Skeletal muscle satellite cell (primary cell): ENCODE measurements at regions not wholly inside any gene's neighbourhood (a gene's known extent, or its start where the extent isn't known, plus 50 kb on each side); places are given as distances from the start of the nearest gene placed in this dataset.

Experiments
- H3K27me3 ChIP-seq: 2 replicates; pipeline ENCODE4 v1.7.0; 2013; ENCODE audit warnings: low read length; ENCODE audit not compliant: control insufficient read depth, insufficient read depth
- H3K36me3 ChIP-seq: 2 replicates; pipeline ENCODE4 v1.7.0; 2013; ENCODE audit warnings: mild to moderate bottlenecking, control low read depth, low read length; ENCODE audit not compliant: insufficient read depth
- H3K4me1 ChIP-seq: 2 replicates; pipeline ENCODE4 v1.7.0; 2013; ENCODE audit warnings: low read length; ENCODE audit not compliant: control insufficient read depth, insufficient read depth
- H3K4me2 ChIP-seq: 2 replicates; pipeline ENCODE4 v1.7.0; 2013; ENCODE audit warnings: mild to moderate bottlenecking, low read length
- H3K4me3 ChIP-seq: 2 replicates; pipeline ENCODE4 v1.7.0; 2013; ENCODE audit warnings: low read length
- H3K9ac ChIP-seq: 2 replicates; pipeline ENCODE4 v1.7.0; 2013; ENCODE audit warnings: mild to moderate bottlenecking, low read depth, low read length, moderate library complexity
- H3K9me3 ChIP-seq: replicated peaks from 2 replicates; pipeline ENCODE4 v1.7.0; 2013; ENCODE audit warnings: mild to moderate bottlenecking, control low read depth, low read length

DNA sequence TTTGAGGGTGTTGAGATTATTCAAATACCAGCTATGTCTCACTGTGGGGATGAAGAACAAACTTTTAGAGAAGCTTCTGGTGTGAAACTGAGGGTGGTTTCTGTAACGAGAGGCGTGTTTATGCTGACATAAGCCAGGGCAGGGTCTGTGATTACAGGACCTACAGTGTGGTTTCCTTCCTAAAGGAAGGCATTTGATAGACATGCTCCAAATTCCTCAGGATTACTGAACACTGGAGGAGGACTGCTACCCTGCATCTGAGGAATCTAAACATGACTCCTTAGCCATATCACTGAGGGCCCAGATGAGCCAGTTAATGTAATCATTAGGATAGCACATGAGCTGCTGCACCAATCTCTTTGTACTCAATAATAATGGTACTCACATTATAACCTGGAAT is 328.4 kb upstream of the UMPS start:
- H3K4me1 ChIP-seq: peaks cover 2% of the 10 kb centered on the region
- no peaks in the 10 kb centered on the region for H3K36me3 ChIP-seq
- H3K27me3 ChIP-seq: no peaks in the 10 kb centered on the region
- H3K9ac ChIP-seq: no peak overlapping the region
- no peaks in the 10 kb centered on the region for H3K9me3 ChIP-seq
- H3K4me3 ChIP-seq: no peak overlapping the region
- H3K4me2 ChIP-seq: no peak overlapping the region

- no peaks in the 10 kb centered on the region for H3K27me3 ChIP-seq
These were observed 327.5 kb upstream of the UMPS start for GRCh38 chr3:124402791-124403190.

GRCh38 chr3:124404621-124405020 is 325.6 kb upstream of the UMPS start:
- H3K4me2 ChIP-seq: no peak overlapping the region
- no peak overlapping the region for H3K4me3 ChIP-seq
- no peaks in the 10 kb centered on the region for H3K27me3 ChIP-seq
- H3K9me3 ChIP-seq: no peaks in the 10 kb centered on the region
- peaks cover 13% of the 10 kb centered on the region for H3K4me1 ChIP-seq
- H3K36me3 ChIP-seq: no peaks in the 10 kb centered on the region
- no peak overlapping the region for H3K9ac ChIP-seq

More at GRCh38 chr3:124402791-124403190, 327.5 kb upstream of the UMPS start:
- Histone ChIP-seq H3K4me2 (no peak overlapping the region), H3K36me3 (no peaks in the 10 kb centered on the region), H3K4me3 (no peak overlapping the region), H3K4me1 (peaks cover 8% of the 10 kb centered on the region), H3K9ac (no peak overlapping the region), H3K9me3 (no peaks in the 10 kb centered on the region)

DNA sequence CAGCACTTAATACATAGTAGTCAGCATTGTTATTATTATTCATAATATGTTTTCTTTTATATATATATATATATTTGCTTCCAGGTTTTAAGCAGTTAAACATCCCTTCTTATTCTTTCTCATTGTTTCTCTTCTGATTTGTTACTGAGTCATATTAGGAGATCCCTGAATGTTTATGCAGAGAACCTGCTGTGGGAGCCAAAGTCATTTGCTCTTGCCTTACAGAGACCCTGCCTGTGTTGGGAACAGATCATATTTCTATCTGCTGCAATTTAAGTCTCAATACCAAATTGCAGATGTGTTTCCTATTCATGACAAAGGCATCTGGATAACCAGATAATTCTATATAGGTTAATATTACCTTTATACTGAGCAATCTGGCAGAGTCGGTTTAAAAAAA is 323.0 kb upstream of the UMPS start:
- H3K4me3 ChIP-seq: no peak overlapping the region
- H3K9me3 ChIP-seq: no peaks in the 10 kb centered on the region

DNA sequence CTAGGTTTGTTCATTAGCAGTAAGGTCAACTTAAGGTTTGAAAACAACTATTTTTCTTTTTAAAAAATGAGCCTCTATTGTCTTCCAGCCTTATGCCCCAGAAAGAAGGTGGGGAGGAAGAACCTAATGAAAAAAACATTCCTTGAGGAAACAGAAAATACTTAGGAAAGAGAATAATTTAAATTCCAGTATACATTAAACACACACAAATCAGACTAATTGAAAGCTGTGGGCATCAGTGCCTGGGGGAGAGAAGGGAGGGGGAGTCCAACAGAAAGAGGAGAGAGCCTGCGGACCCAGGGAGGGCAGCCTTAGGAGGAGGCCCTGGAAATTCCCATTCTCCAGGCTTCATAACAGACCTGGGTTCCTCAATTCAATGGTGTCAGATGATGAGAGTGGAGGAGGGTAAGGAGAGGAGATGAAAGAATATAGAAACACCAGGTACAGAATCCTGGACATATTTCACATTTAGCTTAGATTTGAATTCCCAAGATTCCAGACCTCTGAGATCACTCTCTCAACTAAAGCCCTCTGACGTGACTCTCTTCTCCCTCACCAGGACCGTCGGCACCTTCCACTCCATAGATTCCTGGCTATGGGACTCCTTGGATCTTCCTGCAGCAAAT is 320.5 kb upstream of the UMPS start:
- Histone ChIP-seq H3K27me3 (no peaks in the 10 kb centered on the region), H3K9ac (no peak overlapping the region), H3K9me3 (no peaks in the 10 kb centered on the region), H3K36me3 (no peaks in the 10 kb centered on the region), H3K4me1 (peaks cover 16% of the 10 kb centered on the region), H3K4me3 (no peak overlapping the region), H3K4me2 (peak overlapping the region; percentile 16)

More for the DNA sequence above, 323.0 kb upstream of the UMPS start:
- Histone ChIP-seq H3K36me3 (no peaks in the 10 kb centered on the region), H3K4me1 (peaks cover 16% of the 10 kb centered on the region), H3K4me2 (no peak overlapping the region), H3K27me3 (no peaks in the 10 kb centered on the region), H3K9ac (no peak overlapping the region)

DNA sequence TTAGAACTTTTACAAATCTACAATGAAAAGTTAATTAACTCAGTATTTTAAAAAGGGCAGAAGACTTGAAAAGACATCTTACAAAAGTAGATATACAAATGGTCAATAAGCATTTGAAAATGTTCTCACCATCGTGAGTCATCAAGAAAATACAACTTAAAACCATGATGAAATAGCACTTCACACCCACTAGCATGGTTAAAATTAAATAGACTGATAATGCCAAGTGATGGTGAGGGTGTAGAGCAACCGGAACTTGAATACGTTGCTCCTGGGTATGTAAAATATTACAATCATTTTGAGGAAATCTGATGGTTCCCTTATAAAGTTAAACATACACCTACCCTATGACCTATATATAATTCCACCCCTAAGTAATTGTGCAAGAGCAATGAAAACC is 319.8 kb upstream of the UMPS start:
- H3K27me3 ChIP-seq: no peaks in the 10 kb centered on the region
- H3K36me3 ChIP-seq: no peaks in the 10 kb centered on the region
- no peak overlapping the region for H3K9ac ChIP-seq
- no peaks in the 10 kb centered on the region for H3K9me3 ChIP-seq
- H3K4me2 ChIP-seq: no peak overlapping the region
- peaks cover 16% of the 10 kb centered on the region for H3K4me1 ChIP-seq
- H3K4me3 ChIP-seq: no peak overlapping the region

DNA sequence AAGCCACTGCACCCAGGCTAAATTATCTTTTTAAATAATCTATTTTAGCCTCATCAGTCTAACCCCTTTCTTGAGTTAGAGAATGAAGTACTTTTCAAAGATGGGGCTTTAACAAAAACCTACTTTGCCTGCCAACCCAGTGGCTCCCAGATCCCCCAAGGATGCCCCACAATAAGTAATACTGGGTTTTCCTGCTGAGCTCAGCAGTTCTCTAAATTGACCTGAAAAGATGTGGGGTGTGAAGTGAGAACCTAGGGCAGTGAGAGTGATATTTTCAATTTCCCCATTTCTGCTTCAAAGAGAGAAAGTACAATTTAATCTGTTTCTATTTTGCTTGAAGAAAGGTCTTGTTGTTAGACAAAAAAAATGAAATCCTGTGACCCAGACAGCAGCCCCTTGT is 318.5 kb upstream of the UMPS start:
- Histone ChIP-seq H3K27me3 (no peaks in the 10 kb centered on the region), H3K4me1 (peaks cover 16% of the 10 kb centered on the region), H3K9ac (no peak overlapping the region), H3K9me3 (no peaks in the 10 kb centered on the region), H3K4me3 (no peak overlapping the region), H3K4me2 (no peak overlapping the region), H3K36me3 (no peaks in the 10 kb centered on the region)

DNA sequence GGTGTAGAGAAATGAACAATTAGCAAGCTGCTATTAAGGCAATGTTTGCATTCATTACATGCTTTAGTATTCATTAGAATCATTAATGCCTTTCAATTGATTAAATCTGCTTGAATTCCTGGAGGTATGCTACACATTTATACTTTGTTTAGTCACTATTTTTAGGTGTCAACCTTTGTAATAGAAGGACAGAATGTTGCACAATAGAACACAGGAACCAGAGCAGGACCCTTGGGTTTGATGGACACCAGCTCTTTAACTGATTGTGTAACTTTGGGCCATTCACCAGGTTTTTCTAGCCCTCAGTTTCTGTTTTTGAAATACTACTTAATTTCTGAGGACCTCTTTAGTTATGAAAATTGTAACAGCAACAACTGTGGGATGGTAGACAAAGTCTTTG is 317.6 kb upstream of the UMPS start:
- Histone ChIP-seq H3K4me1 (peaks cover 10% of the 10 kb centered on the region), H3K9me3 (no peaks in the 10 kb centered on the region), H3K27me3 (no peaks in the 10 kb centered on the region), H3K4me2 (no peak overlapping the region), H3K36me3 (no peaks in the 10 kb centered on the region), H3K4me3 (no peak overlapping the region), H3K9ac (no peak overlapping the region)

GRCh38 chr3:124413393-124413792 is 316.9 kb upstream of the UMPS start:
- Histone ChIP-seq H3K9ac (no peak overlapping the region), H3K27me3 (no peaks in the 10 kb centered on the region), H3K9me3 (no peaks in the 10 kb centered on the region), H3K4me3 (no peak overlapping the region), H3K36me3 (no peaks in the 10 kb centered on the region), H3K4me1 (peaks cover 10% of the 10 kb centered on the region), H3K4me2 (no peak overlapping the region)

DNA sequence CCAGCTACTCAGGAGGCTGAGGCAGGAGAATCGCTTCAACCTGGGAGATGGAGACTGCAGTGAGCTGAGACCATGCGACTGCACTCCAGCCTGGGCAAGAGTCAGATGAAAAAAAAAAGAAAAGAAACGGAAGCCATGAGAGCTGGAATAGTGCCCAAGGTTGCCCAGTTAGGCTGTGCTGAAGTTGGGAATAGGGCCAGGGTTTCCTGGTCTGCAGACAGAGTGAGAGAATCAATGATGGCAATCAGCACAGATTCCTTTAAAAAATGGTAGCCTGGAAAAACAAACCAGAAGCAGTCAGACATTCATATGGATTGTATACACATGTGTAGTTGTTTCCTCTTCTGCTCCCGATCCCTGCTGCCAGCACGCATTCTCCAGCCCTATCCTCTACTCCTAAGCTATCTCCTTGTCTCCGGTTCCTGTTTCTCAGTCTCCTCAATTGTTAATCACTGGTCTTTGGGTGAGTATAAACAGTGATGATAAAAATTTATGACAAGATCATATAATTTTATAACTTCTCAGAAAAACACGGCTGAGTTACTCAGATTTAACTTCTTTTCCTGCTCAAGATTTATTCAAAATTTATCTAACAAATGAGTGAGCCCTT is 316.2 kb upstream of the UMPS start:
- Histone ChIP-seq H3K9me3 (no peaks in the 10 kb centered on the region), H3K4me3 (no peak overlapping the region), H3K4me2 (no peak overlapping the region), H3K36me3 (no peaks in the 10 kb centered on the region), H3K27me3 (no peaks in the 10 kb centered on the region), H3K9ac (no peak overlapping the region), H3K4me1 (peaks cover 10% of the 10 kb centered on the region)

GRCh38 chr3:124415446-124415960 is 314.7 kb upstream of the UMPS start:
- Histone ChIP-seq H3K36me3 (no peaks in the 10 kb centered on the region), H3K4me2 (no peak overlapping the region), H3K4me3 (no peak overlapping the region), H3K9me3 (no peaks in the 10 kb centered on the region), H3K27me3 (no peaks in the 10 kb centered on the region), H3K4me1 (no peaks in the 10 kb centered on the region), H3K9ac (no peak overlapping the region)

GRCh38 chr3:124419303-124419702 is 310.9 kb upstream of the UMPS start:
- Histone ChIP-seq H3K36me3 (no peaks in the 10 kb centered on the region), H3K27me3 (no peaks in the 10 kb centered on the region), H3K4me2 (no peak overlapping the region), H3K4me1 (no peaks in the 10 kb centered on the region), H3K9ac (no peak overlapping the region), H3K9me3 (no peaks in the 10 kb centered on the region), H3K4me3 (no peak overlapping the region)
